ENCODE measurements at regions not wholly inside any gene's neighbourhood (a gene's known extent, or its start where the extent isn't known, plus 50 kb on each side); places are given as distances from the start of the nearest gene placed in this dataset.

- Histone ChIP-seq H2AK5ac (ENCODE audit: insufficient read length, low read length) (no peak overlapping the region), H4K20me1 (ENCODE audit: control insufficient read depth, insufficient read depth, insufficient read length) (no peaks in the 10 kb centered on the region), H3K27ac (ENCODE audit: insufficient read length, low read depth, low read length) (no peak overlapping the region), H3K18ac (ENCODE audit: insufficient read length, low read depth, low read length) (no peak overlapping the region), H3K14ac (ENCODE audit: insufficient read depth, low read length) (no peak overlapping the region), H3K23me2 (ENCODE audit: insufficient read length, low read depth, low read length, poor library complexity, severe bottlenecking) (no peaks in the 10 kb centered on the region), H3K9me3 (ENCODE audit: control insufficient read depth, low read depth, low read length) (no peaks in the 10 kb centered on the region), H3K4me1 (ENCODE audit: insufficient read depth, low read length) (no peaks in the 10 kb centered on the region), H3K27me3 (ENCODE audit: insufficient read depth, low read length) (no peaks in the 10 kb centered on the region), H2BK20ac (ENCODE audit: low read depth, low read length, poor library complexity, severe bottlenecking) (no peak overlapping the region), H3K79me2 (ENCODE audit: insufficient read depth, low read length) (no peaks in the 10 kb centered on the region), H3K4ac (ENCODE audit: low read depth, low read length) (no peak overlapping the region), H2BK15ac (ENCODE audit: low read depth, low read length) (no peak overlapping the region), H3K23ac (ENCODE audit: insufficient read length, low read depth, low read length) (no peak overlapping the region), H3K56ac (ENCODE audit: insufficient read length, low read depth, low read length) (no peak overlapping the region), H3T11ph (ENCODE audit: low read length) (no peak overlapping the region), H2BK5ac (ENCODE audit: insufficient read length, low read length) (no peak overlapping the region), H3K79me1 (ENCODE audit: insufficient read depth, low read depth, low read length, poor library complexity, severe bottlenecking) (no peaks in the 10 kb centered on the region), H4K5ac (ENCODE audit: insufficient read length, low read depth, low read length) (no peak overlapping the region), H2BK120ac (ENCODE audit: low read depth, low read length, poor library complexity, severe bottlenecking) (no peak overlapping the region), H4K8ac (replicated peaks; ENCODE audit: insufficient read length, low read depth, low read length) (no peak overlapping the region), H2BK12ac (ENCODE audit: insufficient read length, low read depth, low read length) (no peak overlapping the region), H3K9ac (ENCODE audit: extremely low read depth, insufficient read length, low read length) (no peak overlapping the region), H3K4me2 (ENCODE audit: insufficient read depth, insufficient read length, low read length) (no peak overlapping the region), H4K91ac (ENCODE audit: insufficient read length, low read depth, low read length) (no peak overlapping the region), H2AFZ (ENCODE audit: low read length) (no peak overlapping the region)
- peaks cover 2 to 10% of the 10 kb centered on the region in 2 experiments; a peak in 3 of 4 replicates for H3K4me1 Mint-ChIP-seq
- DNase-seq, result no peak
- peaks cover 4% of the 10 kb centered on the region; the same call in 1 of the 2 replicates for H3K27me3 Mint-ChIP-seq (ENCODE audit: low read depth)
- H3K4me3 Mint-ChIP-seq, result no peak overlapping the region
- H3K27ac Mint-ChIP-seq, result no peak overlapping the region
- no peak for TF ChIP-seq CTCF (conservative IDR thresholded peaks at IDR 0.05)
- H3K9me3 Mint-ChIP-seq, result no peaks in the 10 kb centered on the region
- H3K36me3 Mint-ChIP-seq (ENCODE audit: insufficient read depth in 1 of 3, low read depth in 3 of 3), result no peaks in the 10 kb centered on the region
Observed at GRCh38 chr1:55870106-55870505, 654.9 kb upstream of the USP24 start.

All from H9 (cell line).